ENCODE measurements at regions not wholly inside any gene's neighbourhood (a gene's known extent, or its start where the extent isn't known, plus 50 kb on each side); places are given as distances from the start of the nearest gene placed in this dataset.
A peak's percentile ranks its signal among the peaks of the same experiment; 100 is the strongest.

GRCh38 chr1:235019961-235020360 is 108.7 kb downstream of the TOMM20 start:
- DNase-seq (ENCODE audit: extremely low read depth in 1 of 4, low spot score in 3 of 4) (no peak), FAIRE-seq (no peak), ATAC-seq (no peak)
- no peak overlapping the region for H3K27ac ChIP-seq (ENCODE audit: extremely low read depth, low read depth, low read length)
- ChIA-PET CTCF (ENCODE audit: low intra/inter-chr PET ratio) (no interaction called here), POLR2A (interaction anchor here (0.6 to 0.9 kb wide), 2 partner anchors 32 to 177 kb away, joined by 3 to 4 read pairs; no protein-coding TSS in a partner anchor)
- no TSS peak for BruUV-seq (replicated peaks)
- no peaks in the 10 kb centered on the region for H3K79me2 ChIP-seq (ENCODE audit: control insufficient read depth, insufficient read depth, low read length)
- H3K36me3 ChIP-seq (ENCODE audit: control insufficient read depth, insufficient read depth, low read length): no peaks in the 10 kb centered on the region
- H3K4me2 ChIP-seq (ENCODE audit: insufficient read depth, low read length): no peak overlapping the region
- whole genome bisulfite sequencing (ENCODE audit: insufficient coverage, low coverage, missing lambda C conversion rate): 38% methylated on average over 4 of the region's 4 CpGs
- no peaks in the 10 kb centered on the region for H3K9me3 ChIP-seq (replicated peaks; ENCODE audit: control insufficient read depth, insufficient read depth, low read depth, low read length)
- H3K4me1 ChIP-seq (replicated peaks in 1 of 2; ENCODE audit: control insufficient read depth in 2 of 2, insufficient read depth in 2 of 2, low read length in 2 of 2): peaks cover 0 to 13% of the 10 kb centered on the region in 2 experiments; a peak in 4 of 5 replicates
- intact Hi-C loops (cut with micrococcal nuclease): no loop called here
- no peaks in the 10 kb centered on the region for H3K9me1 ChIP-seq (ENCODE audit: control insufficient read depth, insufficient read depth, low read length)
- no peaks in the 10 kb centered on the region for H4K20me1 ChIP-seq (replicated peaks; ENCODE audit: control insufficient read depth, insufficient read depth, low read length)
- H2AFZ ChIP-seq (ENCODE audit: low read depth, low read length): no peak overlapping the region
- in situ Hi-C loops (cut with MboI): no loop called here
- H3K9ac ChIP-seq (ENCODE audit: insufficient read depth in 1 of 2, low read depth in 2 of 2, low read length in 2 of 2): no peak overlapping the region
- TF ChIP-seq THRA (IDR thresholded peaks at IDR 0.05): no peak
- no peak for TF ChIP-seq LEF1 (IDR thresholded peaks at IDR 0.05)
- TF ChIP-seq NFRKB (IDR thresholded peaks at IDR 0.05; ENCODE audit: low read depth): no peak
- H3K4me3 ChIP-seq: no peak overlapping the region
- H3K27me3 ChIP-seq (ENCODE audit: control insufficient read depth in 2 of 2, insufficient read depth in 2 of 2, low read length in 2 of 2): peaks cover 0 to 3% of the 10 kb centered on the region in 2 experiments; a peak in 1 of 5 replicates

GRCh38 chr1:235019471-235019870 is 109.2 kb downstream of the TOMM20 start:
- Histone ChIP-seq H3K36me3 (ENCODE audit: control insufficient read depth, insufficient read depth, low read length) (no peaks in the 10 kb centered on the region), H3K9me3 (replicated peaks; ENCODE audit: control insufficient read depth, insufficient read depth, low read depth, low read length) (no peaks in the 10 kb centered on the region), H3K27me3 (ENCODE audit: control insufficient read depth in 2 of 2, insufficient read depth in 2 of 2, low read length in 2 of 2) (peaks cover 0 to 3% of the 10 kb centered on the region in 2 experiments; a peak in 1 of 5 replicates), H4K20me1 (replicated peaks; ENCODE audit: control insufficient read depth, insufficient read depth, low read length) (no peaks in the 10 kb centered on the region), H3K4me3 (no peak overlapping the region), H3K9me1 (ENCODE audit: control insufficient read depth, insufficient read depth, low read length) (no peaks in the 10 kb centered on the region), H3K4me2 (ENCODE audit: insufficient read depth, low read length) (no peak overlapping the region), H3K9ac (ENCODE audit: insufficient read depth in 1 of 2, low read depth in 2 of 2, low read length in 2 of 2) (no peak overlapping the region), H3K4me1 (replicated peaks in 1 of 2; ENCODE audit: control insufficient read depth in 2 of 2, insufficient read depth in 2 of 2, low read length in 2 of 2) (peaks cover 0 to 13% of the 10 kb centered on the region in 2 experiments; a peak in 4 of 5 replicates), H3K79me2 (ENCODE audit: control insufficient read depth, insufficient read depth, low read length) (no peaks in the 10 kb centered on the region), H3K27ac (ENCODE audit: extremely low read depth, low read depth, low read length) (no peak overlapping the region), H2AFZ (ENCODE audit: low read depth, low read length) (0 out of 2 replicates have a peak overlapping the region, but pooled peaks have one; percentile 3)
- FAIRE-seq (no peak), DNase-seq (ENCODE audit: extremely low read depth in 1 of 4, low spot score in 3 of 4) (no peak), ATAC-seq (no peak)
- in situ Hi-C loops (cut with MboI) (no loop called here), intact Hi-C loops (cut with micrococcal nuclease) (no loop called here)
- BruUV-seq (replicated peaks): no TSS peak
- POLR2A ChIA-PET: interaction anchor here (0.6 to 0.9 kb wide), 3 partner anchors 32 to 792 kb away, joined by 3 to 4 read pairs (median 3); no protein-coding TSS in a partner anchor
- CTCF ChIA-PET (ENCODE audit: low intra/inter-chr PET ratio): no interaction called here
- WGBS (ENCODE audit: insufficient coverage, low coverage, missing lambda C conversion rate): 22% methylated on average over 3 of the region's 3 CpGs
- no peak for TF ChIP-seq ESRRA (IDR thresholded peaks at IDR 0.05; ENCODE audit: borderline replicate concordance, low read depth)
- TF ChIP-seq PRDM10 (IDR thresholded peaks at IDR 0.05; ENCODE audit: partially characterized antibody): no peak
- TF ChIP-seq KLF16 (IDR thresholded peaks at IDR 0.05): no peak
- TF ChIP-seq AFF1 (IDR thresholded peaks at IDR 0.05; ENCODE audit: low read depth in 1 of 2, partially characterized antibody in 2 of 2): no peak

All from K562 (cell line).